NCI-H774 (cell line): ENCODE measurements at regions not wholly inside any gene's neighbourhood (a gene's known extent, or its start where the extent isn't known, plus 50 kb on each side); places are given as distances from the start of the nearest gene placed in this dataset.
"Not testable (repeated sequence)": the region's sequence is repeated elsewhere in the genome, so short reads cannot be mapped to it uniquely, and the experiment has no call there.

ENCODE experiments used
- DNase-seq: peaks from one replicate; lab custom pipeline; 2025; lab: John Stamatoyannopoulos, UW

- no peak for DNase-seq
Measured at GRCh38 chr1:234902774-234903547, 225.7 kb downstream of the TOMM20 start.

- DNase-seq, result no peak
Measured at GRCh38 chr1:234901491-234902049, 227.1 kb downstream of the TOMM20 start.

- no peak for DNase-seq
Measured at GRCh38 chr1:234900595-234900994, 228.0 kb downstream of the TOMM20 start.

GRCh38 chr1:234899730-234900072 lies 228.9 kb downstream of the TOMM20 start:
- no peak for DNase-seq

GRCh38 chr1:234899041-234899729 lies 229.5 kb downstream of the TOMM20 start:
- peak; percentile 62 for DNase-seq

GRCh38 chr1:234898455-234899033 lies 230.1 kb downstream of the TOMM20 start:
- DNase-seq, result no peak

- DNase-seq, result no peak
Measured at GRCh38 chr1:234897754-234898454, 230.7 kb downstream of the TOMM20 start.

GRCh38 chr1:234897390-234897749 lies 231.3 kb downstream of the TOMM20 start:
- DNase-seq, result no peak

- no peak for DNase-seq
Measured at GRCh38 chr1:234896477-234897389, 231.9 kb downstream of the TOMM20 start.

GRCh38 chr1:234893725-234894630 lies 234.7 kb downstream of the TOMM20 start:
- DNase-seq, result peak; percentile 62

GRCh38 chr1:234893359-234893724 lies 235.3 kb downstream of the TOMM20 start:
- DNase-seq, result no peak

- no peak for DNase-seq
Measured at GRCh38 chr1:234892642-234893041, 236.0 kb downstream of the TOMM20 start.

- DNase-seq, result no peak
Measured at GRCh38 chr1:234891427-234891826, 237.2 kb downstream of the TOMM20 start.

GRCh38 chr1:234889643-234890042 lies 239.0 kb downstream of the TOMM20 start:
- no peak for DNase-seq

GRCh38 chr1:234888247-234888646 lies 240.4 kb downstream of the TOMM20 start:
- not testable (repeated sequence) for DNase-seq

- DNase-seq, result no peak
Measured at GRCh38 chr1:234887016-234887900, 241.4 kb downstream of the TOMM20 start.

GRCh38 chr1:234886081-234886984 lies 242.3 kb downstream of the TOMM20 start:
- DNase-seq, result no peak

- DNase-seq, result no peak
Measured at GRCh38 chr1:234885601-234886000, 243.0 kb downstream of the TOMM20 start.
